ENCODE measurements at regions not wholly inside any gene's neighbourhood (a gene's known extent, or its start where the extent isn't known, plus 50 kb on each side); places are given as distances from the start of the nearest gene placed in this dataset.

DNA sequence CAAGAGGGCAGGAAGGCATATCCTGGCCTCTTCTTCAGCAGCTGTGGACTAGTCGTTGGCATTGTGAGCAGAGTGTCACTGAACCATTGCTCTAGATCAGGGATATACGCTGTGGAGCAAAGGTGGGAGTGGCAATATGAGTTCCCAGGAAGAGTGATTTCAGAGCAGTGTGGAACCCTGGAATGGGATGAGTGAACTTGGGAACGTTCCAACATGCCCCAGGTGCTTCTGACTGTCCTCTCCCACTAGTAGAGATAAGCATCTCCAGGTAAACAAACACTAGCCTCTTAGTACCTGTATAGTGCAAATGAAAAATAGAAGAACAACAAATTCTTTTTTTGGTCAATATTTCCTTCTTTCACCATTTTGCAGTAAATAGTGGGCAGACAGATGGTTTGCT lies 123.6 kb upstream of the VEPH1 start:
- no peak for DNase-seq (ENCODE audit: low read depth)

DNA sequence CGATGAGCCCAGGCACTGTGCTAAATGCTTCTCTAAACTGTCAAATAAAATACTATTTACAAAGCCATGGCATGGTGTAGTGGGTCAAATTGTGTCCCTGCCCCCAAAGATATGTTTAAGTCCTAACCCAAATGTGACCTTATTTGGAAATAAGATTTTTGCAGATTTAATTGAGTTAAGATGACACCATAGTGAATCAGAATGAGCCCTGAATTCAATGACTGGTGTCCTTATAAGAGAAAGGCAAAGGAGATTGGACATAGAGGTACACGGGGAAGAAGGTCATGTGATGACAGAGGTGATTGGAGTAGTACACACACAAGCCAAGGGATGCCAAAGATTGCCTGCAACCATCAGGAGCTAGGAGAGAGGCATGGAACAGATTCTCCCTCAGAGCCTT lies 121.6 kb upstream of the VEPH1 start:
- no peak for DNase-seq (ENCODE audit: low read depth)

DNA sequence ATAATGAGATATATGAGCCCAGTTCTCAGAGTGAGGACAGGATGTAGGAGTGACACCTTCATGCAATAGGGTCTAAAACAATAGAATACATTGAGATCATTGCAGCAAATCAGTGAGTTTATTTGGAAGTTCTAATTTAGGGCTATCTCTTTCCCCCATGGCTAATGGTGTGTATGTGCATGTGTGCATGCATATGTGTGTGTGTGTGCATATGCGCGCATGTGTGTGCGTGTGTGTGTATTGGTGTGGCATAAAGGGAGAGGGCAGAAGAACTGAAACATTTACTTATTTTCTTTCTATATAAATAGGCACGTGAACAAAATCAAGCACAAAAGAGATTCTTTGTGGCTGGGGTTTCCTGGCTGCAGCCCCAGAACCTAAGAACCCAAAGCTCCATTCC lies 115.7 kb upstream of the VEPH1 start:
- DNase-seq (ENCODE audit: low read depth) = no peak

DNA sequence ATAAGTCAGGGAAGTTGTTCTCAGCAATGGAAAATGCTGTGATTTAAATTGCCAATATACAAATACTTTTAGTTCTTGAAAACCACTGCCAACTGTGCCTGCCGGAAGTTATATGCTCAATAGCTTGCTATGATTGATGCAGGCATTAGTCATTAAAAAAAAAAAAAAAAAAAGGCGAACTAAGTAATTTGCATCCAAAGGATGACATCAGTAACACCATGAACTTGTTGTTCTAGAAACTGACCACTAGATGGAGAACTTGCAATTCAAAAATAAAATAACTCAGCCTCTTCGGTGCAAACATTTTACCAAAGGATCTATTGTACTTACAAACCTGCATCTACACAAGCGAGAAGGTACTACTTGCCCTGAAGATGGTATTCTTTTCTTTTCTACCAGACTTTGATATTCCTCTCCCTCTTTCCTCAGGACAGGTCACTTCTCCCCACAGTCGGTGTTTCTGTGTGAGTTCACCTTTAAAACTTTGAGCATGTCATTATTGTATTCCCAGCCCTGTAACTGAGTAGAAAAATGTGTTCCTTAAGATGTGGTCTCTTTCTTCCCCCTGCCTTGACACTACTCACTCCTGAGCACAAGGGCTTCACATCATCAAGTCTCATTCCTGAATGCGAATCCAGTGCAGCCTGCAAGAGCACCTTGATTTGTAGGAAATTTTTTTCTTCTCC lies 115.0 kb upstream of the VEPH1 start:
- peak; percentile 73 for DNase-seq (ENCODE audit: low read depth)

DNA sequence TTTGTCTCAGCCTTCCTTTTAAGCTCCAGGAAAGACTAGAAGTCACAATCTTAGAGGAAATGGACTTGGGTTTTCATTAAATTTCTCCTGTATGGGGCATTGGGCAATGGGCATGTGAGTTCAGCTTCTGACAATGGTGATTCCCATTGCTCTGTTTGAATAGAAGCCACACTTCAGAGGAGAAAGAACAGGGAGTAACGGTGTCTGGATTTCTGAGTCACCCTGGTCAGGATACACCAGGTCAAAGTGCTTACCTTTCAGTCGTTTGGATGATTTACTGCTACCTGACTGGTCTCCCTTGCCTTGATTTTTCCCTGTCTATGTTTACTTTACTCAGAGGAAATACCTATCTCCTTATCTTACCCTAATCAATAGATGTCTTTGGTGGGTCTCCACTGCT lies 111.7 kb upstream of the VEPH1 start:
- no peak for DNase-seq (ENCODE audit: low read depth)

GRCh38 chr3:157611536-157612076 lies 108.4 kb upstream of the VEPH1 start:
- no peak for DNase-seq (ENCODE audit: low read depth)

- DNase-seq (ENCODE audit: low read depth) = no peak
These were observed 107.8 kb upstream of the VEPH1 start for GRCh38 chr3:157610876-157611535.

GRCh38 chr3:157607826-157608405 lies 104.7 kb upstream of the VEPH1 start:
- DNase-seq (ENCODE audit: low read depth) = no peak

DNA sequence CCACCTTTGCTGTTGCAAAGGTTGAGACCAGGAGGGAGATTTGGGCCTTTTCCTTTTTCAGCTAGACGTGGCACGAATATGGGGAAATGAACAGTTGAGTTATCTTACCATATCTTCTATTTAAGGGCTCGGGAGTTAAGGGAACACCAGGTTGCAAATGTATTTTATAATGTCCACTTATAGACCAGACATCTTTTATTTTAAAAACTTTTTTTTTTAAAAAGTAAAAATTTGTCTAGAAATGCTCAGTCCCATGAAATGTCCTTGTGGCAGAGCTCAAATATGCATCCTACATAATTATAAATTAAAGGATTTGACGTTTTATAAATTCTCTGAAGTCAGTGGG lies 103.6 kb upstream of the VEPH1 start:
- no peak for DNase-seq (ENCODE audit: low read depth)

GRCh38 chr3:157606011-157606851 lies 103.0 kb upstream of the VEPH1 start:
- DNase-seq (ENCODE audit: low read depth) = peak; percentile 64

DNA sequence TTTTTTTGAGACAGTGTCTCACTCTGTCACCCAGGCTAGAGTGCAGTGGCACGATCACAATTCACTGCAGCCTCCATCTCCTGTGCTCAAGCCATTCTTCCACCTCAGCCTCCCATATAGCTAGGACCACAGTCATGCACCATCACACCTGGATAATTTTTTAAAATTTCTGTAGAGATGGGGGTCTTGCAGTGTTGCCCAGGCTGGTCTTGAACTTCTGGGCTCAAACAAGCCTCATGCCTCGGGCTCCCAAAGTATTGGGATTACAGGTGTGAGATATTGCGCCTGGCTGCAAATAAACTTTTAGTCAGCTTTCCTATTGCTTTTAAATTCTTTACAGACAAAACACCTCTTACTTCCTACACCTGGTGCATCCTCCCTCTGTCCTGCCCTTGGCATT lies 102.1 kb upstream of the VEPH1 start:
- no peak for DNase-seq (ENCODE audit: low read depth)

DNA sequence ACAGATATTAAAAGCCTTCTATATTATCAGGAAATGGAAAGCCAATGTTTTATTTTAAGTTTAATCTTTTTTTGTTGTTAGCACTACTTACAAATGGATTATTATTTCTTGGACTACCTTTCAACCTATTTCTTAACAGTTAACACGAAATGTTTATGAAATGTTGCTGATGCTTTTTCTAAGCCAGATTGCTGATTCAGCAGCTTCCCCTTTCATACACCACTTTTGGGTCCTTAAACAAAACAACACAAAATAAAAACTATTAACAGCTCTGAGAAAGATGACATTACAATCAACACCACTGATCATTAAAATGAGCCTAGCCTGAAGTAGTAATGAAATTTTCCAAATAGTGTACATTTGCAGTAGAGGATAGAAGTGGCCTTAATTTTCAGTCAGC lies 99.2 kb upstream of the VEPH1 start:
- no peak for DNase-seq (ENCODE audit: low read depth)

DNA sequence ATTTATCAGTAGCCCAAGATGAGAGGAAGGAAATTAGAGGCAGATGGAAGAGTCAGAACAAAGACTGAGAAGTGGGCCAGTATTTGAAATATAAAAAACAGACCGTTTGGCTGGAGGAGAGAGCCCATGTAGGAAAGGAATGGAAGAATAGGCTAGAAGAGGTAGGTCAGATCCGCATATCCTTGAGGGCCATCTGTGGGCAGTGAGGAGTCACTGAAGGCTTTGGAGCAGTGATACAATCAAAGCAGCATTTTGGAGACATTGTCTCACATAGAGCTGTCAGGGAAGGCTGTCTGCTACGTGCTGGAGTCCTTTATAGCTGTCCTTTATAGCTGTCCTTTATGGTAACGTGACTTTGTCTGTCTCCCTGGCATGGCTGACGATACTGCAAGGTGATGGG lies 92.0 kb upstream of the VEPH1 start:
- DNase-seq (ENCODE audit: low read depth) = no peak

- DNase-seq (ENCODE audit: low read depth) = no peak
These were observed 91.2 kb upstream of the VEPH1 start for GRCh38 chr3:157594413-157594812.

- DNase-seq (ENCODE audit: low read depth) = no peak
These were observed 89.6 kb upstream of the VEPH1 start for GRCh38 chr3:157592769-157593168.

DNA sequence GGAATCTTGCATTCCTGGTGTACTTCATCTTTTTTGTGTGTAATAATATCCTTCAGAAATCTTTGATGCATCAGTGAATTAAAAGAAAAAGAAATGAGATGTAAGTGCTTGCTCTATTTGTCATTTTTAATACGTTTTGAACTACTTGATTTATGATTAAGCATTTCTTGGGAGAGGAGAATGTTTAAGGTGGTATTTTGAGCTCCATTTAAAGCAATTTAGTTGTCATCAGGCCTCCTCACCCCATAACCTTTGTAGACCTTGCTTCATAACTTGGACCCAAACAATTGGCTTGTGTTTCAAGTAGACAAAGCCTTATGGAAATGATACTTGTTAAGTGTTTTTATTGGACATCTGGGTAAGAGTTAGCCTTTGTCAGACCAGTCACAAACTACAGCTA lies 87.1 kb upstream of the VEPH1 start:
- DNase-seq (ENCODE audit: low read depth) = no peak

DNA sequence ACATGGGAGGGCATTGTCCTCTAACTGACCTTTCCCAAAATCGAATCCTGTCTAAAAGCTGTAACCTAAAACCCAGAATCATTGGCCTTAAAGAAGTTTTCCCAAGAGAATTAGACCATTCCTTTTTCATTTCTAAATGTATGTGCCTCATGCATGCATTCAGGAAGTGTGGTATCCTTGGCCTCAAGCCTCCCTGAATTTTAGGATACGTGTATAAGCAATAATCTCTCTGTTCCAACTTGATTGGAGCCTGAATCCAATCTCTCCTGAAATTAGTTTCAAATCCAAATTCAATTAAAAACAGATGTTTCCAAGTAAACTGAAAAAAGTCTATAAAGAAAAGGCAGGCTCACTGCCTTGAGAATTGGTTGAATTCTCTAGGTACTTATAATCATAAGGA lies 86.0 kb upstream of the VEPH1 start:
- DNase-seq (ENCODE audit: low read depth) = no peak

- DNase-seq (ENCODE audit: low read depth) = no peak
These were observed 85.3 kb upstream of the VEPH1 start for GRCh38 chr3:157588386-157589060.

- DNase-seq (ENCODE audit: low read depth) = no peak
These were observed 83.1 kb upstream of the VEPH1 start for GRCh38 chr3:157586293-157586692.

DNA sequence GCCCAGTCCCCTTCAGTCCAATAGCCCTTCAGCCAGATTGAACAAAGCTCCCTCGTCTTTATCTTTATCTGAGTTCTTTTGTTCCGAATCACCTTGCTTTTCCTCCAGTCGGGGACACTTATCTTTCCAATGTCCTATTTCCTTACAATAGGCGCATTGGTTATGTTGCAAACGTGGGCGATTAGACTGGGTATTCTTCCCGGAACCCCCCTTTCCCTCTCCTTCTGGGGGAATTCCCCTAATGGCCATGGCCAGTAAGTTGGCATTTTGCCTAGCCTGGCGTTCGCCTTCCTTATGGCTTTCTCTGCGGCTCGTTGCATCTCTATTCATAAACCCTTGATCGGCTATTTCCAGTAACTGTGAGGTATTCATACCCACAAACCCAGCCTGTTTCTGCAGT lies 82.2 kb upstream of the VEPH1 start:
- DNase-seq (ENCODE audit: low read depth) = no peak

GRCh38 chr3:157582637-157582973 lies 79.4 kb upstream of the VEPH1 start:
- DNase-seq (ENCODE audit: low read depth) = no peak

GRCh38 chr3:157581956-157582636 lies 78.9 kb upstream of the VEPH1 start:
- peak; percentile 35 for DNase-seq (ENCODE audit: low read depth)
